SK-N-MC (cell line): ENCODE measurements at regions not wholly inside any gene's neighbourhood (a gene's known extent, or its start where the extent isn't known, plus 50 kb on each side); places are given as distances from the start of the nearest gene placed in this dataset.

ENCODE experiments used
- EZH2 ChIP-seq: fragments of 200-600 bp; sonication (generic); IDR thresholded peaks from one replicate; pipeline ENCODE4 v1.6.1; 2017; ENCODE audit warnings: antibody characterized with exemption
- POLR2AphosphoS5 ChIP-seq: IDR thresholded peaks from 2 replicates; pipeline ENCODE4 v1.6.1; 2012; ENCODE audit warnings: mild to moderate bottlenecking, low read depth, low read length, borderline replicate concordance

DNA sequence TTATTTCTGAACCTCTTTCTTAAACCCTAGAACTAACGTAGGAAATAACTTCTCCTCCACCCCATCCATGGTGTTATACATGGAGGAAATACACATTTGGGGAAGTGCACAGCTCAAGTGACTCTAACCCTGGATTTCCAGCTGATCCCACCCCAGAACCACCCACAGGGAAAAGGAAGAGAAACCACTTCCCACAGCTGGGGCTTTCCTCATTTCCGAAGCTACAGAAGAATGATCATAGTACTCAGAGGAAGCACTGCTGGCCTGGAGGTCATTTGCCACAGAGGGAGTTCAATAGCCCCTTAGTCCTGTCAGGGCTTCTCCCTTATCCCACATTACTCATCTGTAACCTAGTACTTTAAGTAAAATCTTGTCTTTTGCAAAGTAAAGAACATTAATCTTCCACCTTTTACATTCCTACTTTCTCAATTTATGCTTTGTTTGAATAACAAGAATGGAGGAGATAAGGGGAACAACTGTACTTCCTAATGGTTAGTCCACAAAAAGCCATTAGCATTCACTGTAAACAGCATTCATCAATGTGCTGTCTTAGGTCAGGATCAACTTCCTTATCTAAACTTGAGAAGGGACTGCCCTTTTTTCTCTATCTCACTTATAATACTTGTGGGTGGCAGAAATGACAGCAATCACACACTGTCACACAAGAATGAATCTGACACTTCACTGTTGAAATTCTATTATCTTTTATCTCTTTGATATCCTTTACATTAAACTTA, 63.0 kb upstream of the RGS1 start:
- TF ChIP-seq POLR2AphosphoS5 (no peak; the same call in 1 of the 2 replicates), EZH2 (no peak)
